ENCODE measurements at regions not wholly inside any gene's neighbourhood (a gene's known extent, or its start where the extent isn't known, plus 50 kb on each side); places are given as distances from the start of the nearest gene placed in this dataset.

DNA sequence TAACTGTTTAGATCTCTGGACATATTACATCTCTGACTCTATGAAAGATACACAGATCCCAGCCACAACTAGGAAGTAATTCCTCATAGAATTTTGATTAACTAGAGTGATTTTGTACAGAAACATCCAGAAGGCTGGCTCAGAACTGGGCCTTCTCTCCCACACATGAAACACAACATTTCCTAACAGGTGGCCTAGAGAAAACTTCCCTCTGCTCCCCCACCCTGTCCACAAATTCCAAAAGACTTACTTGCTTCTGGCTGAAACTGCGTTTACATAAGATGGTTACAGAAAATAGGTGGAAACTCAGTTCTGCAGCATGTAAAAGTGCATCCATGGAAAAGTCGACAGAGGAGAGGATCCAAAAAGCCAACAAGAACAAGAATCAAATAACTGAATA lies 132.9 kb downstream of the FZD1 start:
- TF ChIP-seq, protein P1, sequence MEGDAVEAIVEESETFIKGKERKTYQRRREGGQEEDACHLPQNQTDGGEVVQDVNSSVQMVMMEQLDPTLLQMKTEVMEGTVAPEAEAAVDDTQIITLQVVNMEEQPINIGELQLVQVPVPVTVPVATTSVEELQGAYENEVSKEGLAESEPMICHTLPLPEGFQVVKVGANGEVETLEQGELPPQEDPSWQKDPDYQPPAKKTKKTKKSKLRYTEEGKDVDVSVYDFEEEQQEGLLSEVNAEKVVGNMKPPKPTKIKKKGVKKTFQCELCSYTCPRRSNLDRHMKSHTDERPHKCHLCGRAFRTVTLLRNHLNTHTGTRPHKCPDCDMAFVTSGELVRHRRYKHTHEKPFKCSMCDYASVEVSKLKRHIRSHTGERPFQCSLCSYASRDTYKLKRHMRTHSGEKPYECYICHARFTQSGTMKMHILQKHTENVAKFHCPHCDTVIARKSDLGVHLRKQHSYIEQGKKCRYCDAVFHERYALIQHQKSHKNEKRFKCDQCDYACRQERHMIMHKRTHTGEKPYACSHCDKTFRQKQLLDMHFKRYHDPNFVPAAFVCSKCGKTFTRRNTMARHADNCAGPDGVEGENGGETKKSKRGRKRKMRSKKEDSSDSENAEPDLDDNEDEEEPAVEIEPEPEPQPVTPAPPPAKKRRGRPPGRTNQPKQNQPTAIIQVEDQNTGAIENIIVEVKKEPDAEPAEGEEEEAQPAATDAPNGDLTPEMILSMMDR (IDR thresholded peaks at IDR 0.05) = no peak
- no peak for TF ChIP-seq POLR2A (IDR thresholded peaks at IDR 0.05)
